ENCODE measurements at regions not wholly inside any gene's neighbourhood (a gene's known extent, or its start where the extent isn't known, plus 50 kb on each side); places are given as distances from the start of the nearest gene placed in this dataset.

- intact Hi-C loops (cut with DNase I) = no loop called here
- WGBS, 2 donors = 87 to 89% methylated on average over 7 of the region's 7 CpGs
- H3K27ac ChIP-seq = no peak overlapping the region
- H3K27me3 ChIP-seq = no peaks in the 10 kb centered on the region
- H3K36me3 ChIP-seq (replicated peaks in 1 of 2; ENCODE audit: insufficient read depth in 1 of 2, low read depth in 2 of 2) = no peaks in the 10 kb centered on the region
- DNase-seq (no peak), ATAC-seq (no peak)
- H3K4me1 ChIP-seq = no peaks in the 10 kb centered on the region
- H3K9me3 ChIP-seq = no peaks in the 10 kb centered on the region
- H3K4me3 ChIP-seq = no peak overlapping the region
- TF ChIP-seq CTCF (IDR thresholded peaks at IDR 0.05) (no peak), POLR2A (IDR thresholded peaks at IDR 0.05) (no peak)
Measured at GRCh38 chr7:46680147-46680546, 759.1 kb upstream of the IGFBP3 start.

DNA sequence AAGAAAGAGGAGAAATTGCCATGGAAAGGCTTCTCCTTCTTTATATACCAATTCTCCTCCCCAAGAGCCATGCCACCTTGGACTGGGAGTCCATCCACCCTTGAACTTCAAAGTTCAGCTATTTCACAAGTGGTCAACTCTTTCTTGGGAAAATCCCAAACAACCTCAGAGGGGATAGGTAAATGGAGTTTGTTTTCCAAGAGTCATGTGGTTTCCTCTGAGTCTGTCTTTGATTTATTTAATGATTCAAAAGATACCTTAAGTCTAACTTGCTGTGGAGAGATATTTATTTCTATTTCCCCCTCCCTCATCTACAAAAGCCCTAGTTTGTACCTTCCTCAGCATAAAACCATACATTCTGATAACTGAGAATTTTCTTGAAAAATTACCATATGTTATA lies 758.6 kb upstream of the IGFBP3 start:
- ATAC-seq = no peak
- H3K36me3 ChIP-seq (replicated peaks in 1 of 2; ENCODE audit: insufficient read depth in 1 of 2, low read depth in 2 of 2) = no peaks in the 10 kb centered on the region
- no peak overlapping the region for H3K4me3 ChIP-seq
- no peaks in the 10 kb centered on the region for H3K27me3 ChIP-seq
- no peak for DNase-seq
- no peak overlapping the region for H3K27ac ChIP-seq
- no peaks in the 10 kb centered on the region for H3K9me3 ChIP-seq
- intact Hi-C loops (cut with DNase I) = no loop called here
- no peaks in the 10 kb centered on the region for H3K4me1 ChIP-seq
- TF ChIP-seq POLR2A (IDR thresholded peaks at IDR 0.05) (no peak), CTCF (IDR thresholded peaks at IDR 0.05) (no peak)

- DNase-seq (no peak), ATAC-seq (no peak)
- Histone ChIP-seq H3K9me3 (no peaks in the 10 kb centered on the region), H3K27me3 (no peaks in the 10 kb centered on the region), H3K27ac (no peak overlapping the region), H3K4me1 (no peaks in the 10 kb centered on the region), H3K4me3 (no peak overlapping the region), H3K36me3 (replicated peaks in 1 of 2; ENCODE audit: insufficient read depth in 1 of 2, low read depth in 2 of 2) (no peaks in the 10 kb centered on the region)
- TF ChIP-seq POLR2A (IDR thresholded peaks at IDR 0.05) = no peak
- no peak for TF ChIP-seq CTCF (IDR thresholded peaks at IDR 0.05)
- WGBS, 2 donors = 44 to 57% methylated on average over 2 of the region's 2 CpGs
- intact Hi-C loops (cut with DNase I) = no loop called here
Measured at GRCh38 chr7:46678421-46678820, 757.3 kb upstream of the IGFBP3 start.

GRCh38 chr7:46675456-46675855 lies 754.4 kb upstream of the IGFBP3 start:
- DNase-seq (no peak), ATAC-seq (no peak)
- Histone ChIP-seq H3K9me3 (no peaks in the 10 kb centered on the region), H3K36me3 (replicated peaks in 1 of 2; ENCODE audit: insufficient read depth in 1 of 2, low read depth in 2 of 2) (no peaks in the 10 kb centered on the region), H3K27ac (no peak overlapping the region), H3K27me3 (no peaks in the 10 kb centered on the region), H3K4me3 (no peak overlapping the region), H3K4me1 (no peaks in the 10 kb centered on the region)
- TF ChIP-seq CTCF (IDR thresholded peaks at IDR 0.05) (no peak), POLR2A (IDR thresholded peaks at IDR 0.05) (no peak)
- WGBS, 2 donors = 83 to 86% methylated on average over 4 of the region's 4 CpGs
- intact Hi-C loops (cut with DNase I) = no loop called here

GRCh38 chr7:46672861-46673260 lies 751.8 kb upstream of the IGFBP3 start:
- Histone ChIP-seq H3K4me1 (no peaks in the 10 kb centered on the region), H3K27ac (no peak overlapping the region), H3K4me3 (no peak overlapping the region), H3K27me3 (no peaks in the 10 kb centered on the region), H3K9me3 (no peaks in the 10 kb centered on the region), H3K36me3 (replicated peaks in 1 of 2; ENCODE audit: insufficient read depth in 1 of 2, low read depth in 2 of 2) (no peaks in the 10 kb centered on the region)
- 81 to 82% methylated on average over 2 of the region's 2 CpGs for WGBS, 2 donors
- ATAC-seq = no peak
- TF ChIP-seq CTCF (IDR thresholded peaks at IDR 0.05) (no peak), POLR2A (IDR thresholded peaks at IDR 0.05) (no peak)
- intact Hi-C loops (cut with DNase I) = no loop called here
- DNase-seq = no peak
